HS-5 (cell line): ENCODE measurements at regions not wholly inside any gene's neighbourhood (a gene's known extent, or its start where the extent isn't known, plus 50 kb on each side); places are given as distances from the start of the nearest gene placed in this dataset.
"Not testable (repeated sequence)": the region's sequence is repeated elsewhere in the genome, so short reads cannot be mapped to it uniquely, and the experiment has no call there.

Experiments used
- DNase-seq: peaks from one replicate; pipeline ENCODE4 v3.0.0-alpha.2; 2012; ENCODE audit warnings: low read depth

DNA sequence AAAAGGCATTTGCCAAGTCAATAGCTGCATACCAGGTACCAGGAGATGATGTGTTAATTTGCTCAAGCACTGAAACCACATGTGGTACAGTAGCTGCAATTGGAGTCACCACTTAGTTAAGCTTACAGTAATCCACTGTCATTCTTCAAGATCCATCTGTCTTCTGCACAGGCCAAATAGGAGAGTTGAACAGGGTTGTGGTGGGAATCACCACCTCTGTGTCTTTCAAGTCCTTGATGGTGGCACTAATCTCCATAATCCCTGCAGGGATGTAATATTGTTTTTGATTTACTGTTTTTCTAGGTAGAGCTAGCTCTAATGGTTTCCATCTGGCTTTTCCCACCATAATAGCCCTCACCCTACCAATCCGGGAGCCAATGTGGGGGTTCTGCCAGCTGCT, 91.9 kb downstream of the FCRL5 start:
- DNase-seq = no peak

DNA sequence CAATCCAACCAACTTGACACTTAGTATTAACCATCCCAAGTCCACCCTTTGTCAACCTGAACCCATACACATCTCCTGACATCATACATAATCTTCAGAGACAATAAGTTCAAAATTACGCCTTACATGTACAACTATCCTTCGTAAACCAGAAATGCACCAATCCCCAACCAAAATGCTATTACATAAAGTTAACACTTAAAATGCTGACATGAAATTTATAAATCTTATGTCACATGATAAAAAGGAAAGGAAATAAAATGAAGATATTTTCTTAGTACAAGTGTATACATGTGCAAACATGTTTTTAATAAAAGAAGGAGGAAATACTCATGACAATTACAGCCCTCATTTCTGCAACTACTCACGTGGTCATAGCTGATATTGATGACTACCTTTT, 95.0 kb downstream of the FCRL5 start:
- no peak for DNase-seq

DNA sequence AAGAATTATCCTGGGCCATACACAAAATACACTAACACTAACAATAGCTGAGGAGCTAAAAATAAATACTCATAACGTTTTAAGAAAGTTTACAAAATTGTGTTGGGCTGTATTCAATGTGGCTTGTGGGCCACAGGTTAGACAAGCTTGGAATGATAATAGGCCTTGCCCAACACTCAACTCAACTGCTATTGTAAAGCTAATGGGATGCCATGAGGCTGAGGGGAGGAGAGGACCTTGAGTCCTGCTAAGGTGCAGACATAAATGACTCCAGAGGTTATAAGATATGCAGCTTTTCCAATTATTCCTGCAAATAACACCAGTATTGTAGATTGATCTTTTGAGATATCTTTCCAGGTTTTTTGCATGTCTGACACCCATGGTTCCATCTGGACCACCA, 97.0 kb downstream of the FCRL5 start:
- DNase-seq = no peak

DNA sequence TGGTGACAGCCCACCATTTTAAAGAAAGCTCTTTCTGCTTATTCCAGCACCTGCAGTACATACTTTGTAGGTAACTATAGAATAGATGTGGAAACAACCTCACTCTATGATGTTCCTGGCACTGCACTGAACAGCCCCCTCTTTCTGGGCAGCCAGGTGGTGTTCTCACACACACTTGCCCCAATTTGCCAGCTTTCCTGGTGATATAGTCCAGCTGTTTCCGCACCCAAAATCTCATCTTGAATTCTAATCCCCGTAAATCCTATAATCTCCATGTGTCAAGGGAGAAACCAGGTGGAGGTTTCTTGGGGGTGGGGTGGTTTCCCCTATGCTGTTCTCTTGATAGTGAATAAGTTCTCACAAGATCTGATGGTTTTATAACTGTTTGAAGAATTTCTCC, 102.2 kb downstream of the FCRL5 start:
- no peak for DNase-seq

DNA sequence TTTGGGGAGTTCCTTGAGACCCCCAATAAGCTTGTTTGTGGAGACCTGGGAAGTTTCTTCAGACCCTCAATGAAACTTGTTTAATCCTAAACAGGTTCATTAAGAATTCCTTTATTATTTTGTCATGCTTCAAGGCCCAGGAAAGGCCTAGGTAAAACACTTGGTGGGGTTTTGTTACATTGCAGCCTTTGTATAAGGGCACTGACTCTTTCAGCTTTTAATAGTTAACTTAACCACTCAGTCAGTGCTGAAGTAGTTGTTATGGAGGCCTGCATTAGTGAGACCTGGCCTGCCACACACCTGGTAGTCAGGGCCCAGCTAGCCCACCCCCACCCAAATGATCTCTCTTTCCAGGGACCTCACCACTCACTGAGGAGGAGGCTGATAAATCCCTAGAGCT, 103.7 kb downstream of the FCRL5 start:
- DNase-seq = no peak

DNA sequence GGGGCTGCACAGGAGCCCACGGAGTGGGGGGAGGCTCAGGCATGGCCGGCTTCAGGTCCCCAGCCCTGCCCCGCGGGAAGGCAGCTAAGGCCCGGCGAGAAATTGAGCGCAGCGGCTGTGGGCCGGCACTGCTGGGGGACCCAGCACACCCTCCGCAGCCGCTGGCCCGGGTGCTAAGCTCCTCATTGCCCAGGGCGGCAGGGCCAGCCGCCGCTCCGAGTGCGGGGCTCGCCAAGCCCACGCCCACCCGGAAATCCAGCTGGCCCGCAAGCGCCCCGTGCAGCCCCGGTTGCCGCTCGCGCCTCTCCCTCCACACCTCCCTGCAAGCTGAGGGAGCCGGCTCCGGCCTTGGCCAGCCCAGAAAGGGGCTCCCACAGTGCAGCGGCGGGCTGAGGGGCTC, 106.0 kb downstream of the FCRL5 start:
- not testable (repeated sequence) for DNase-seq

DNA sequence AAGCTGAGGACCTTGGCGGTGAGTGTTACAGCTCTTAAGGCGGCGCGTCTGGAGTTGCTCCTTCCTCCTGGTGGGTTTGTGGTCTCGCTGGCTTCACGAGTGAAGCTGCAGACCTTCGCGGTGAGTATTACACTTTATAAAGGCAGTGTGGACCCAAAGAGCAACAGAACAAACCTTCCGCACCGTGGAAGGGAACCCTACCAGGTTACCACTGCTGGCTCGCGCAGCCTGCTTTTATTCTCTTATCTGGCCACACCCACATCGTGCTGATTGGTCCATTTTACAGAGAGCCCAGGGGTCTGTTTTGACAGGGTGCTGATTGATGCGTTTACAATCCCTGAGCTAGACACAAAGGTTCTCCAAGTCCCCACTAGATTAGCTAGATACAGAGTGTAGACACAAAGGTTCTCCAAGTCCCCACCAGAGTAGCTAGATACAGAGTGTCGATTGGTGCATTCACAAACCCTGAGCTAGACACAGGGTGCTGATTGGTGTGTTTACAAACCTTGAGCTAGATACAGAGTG, 106.6 kb downstream of the FCRL5 start:
- not testable (repeated sequence) for DNase-seq

DNA sequence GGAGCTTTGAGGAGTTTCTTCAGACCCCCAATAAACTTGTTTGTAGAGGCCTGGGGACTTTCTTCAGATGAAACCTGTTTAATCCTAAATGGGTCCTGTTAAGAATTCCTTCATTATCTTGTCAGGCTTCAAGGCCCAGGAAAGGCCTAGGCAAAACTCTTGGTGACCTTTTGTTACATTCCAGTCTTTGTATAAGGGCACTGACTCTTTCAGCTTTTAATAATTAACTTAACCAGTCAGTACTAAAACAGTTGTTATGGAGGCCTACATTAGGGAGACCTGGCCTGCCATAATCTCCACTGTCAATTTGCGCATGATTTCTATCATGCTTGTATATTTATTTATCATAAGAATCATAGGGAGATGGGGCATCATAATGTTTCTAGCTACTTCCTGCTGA, 110.2 kb downstream of the FCRL5 start:
- no peak for DNase-seq

DNA sequence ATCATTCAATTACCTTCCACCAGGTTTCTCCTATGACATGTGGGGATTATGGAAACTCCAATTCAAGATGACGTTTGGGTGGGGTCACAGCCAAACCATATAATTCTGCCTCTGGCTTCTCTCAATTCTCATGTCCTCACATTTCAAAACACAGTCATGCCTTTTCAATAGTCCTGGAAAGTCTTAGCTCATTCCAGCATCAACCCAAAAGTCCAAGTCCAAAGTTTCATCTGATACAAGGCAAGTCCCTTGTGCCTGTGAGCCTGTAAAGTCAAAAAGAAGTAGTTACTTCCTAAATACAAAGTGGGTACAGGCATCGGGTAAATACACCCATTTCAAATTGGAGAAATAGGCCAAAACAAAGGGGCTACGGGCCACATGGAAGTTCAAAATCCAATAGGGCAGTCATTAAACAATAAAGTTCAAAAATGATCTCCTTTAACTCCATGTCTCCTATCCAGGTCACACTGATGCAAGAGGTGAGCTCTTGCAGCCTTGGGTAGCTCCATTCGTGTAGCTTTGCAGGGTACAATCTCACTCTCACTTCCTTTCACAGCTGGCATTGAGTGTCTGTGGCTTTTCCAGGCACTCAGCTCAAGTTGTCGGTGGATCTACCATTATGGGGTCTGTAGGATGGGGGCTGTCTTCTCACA, 112.9 kb downstream of the FCRL5 start:
- no peak for DNase-seq

DNA sequence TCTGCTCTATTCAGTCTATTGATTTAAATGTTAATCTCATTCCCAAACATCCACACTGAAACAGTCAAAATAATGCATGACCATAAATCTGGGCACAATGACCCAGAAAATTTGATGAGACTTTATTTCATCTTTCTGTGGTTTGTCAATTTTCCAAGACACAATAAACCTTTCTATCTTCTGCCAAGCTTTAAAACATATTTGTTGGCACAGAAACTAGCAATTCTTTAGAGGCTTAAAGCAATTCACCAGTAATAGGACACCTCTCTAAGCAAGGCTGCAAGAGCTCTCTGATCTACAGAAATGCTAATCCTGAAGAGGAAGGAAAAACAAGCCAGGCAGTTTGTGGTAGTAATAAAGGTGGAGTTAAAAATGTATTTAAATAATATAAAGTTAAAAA, 113.7 kb downstream of the FCRL5 start:
- no peak for DNase-seq

DNA sequence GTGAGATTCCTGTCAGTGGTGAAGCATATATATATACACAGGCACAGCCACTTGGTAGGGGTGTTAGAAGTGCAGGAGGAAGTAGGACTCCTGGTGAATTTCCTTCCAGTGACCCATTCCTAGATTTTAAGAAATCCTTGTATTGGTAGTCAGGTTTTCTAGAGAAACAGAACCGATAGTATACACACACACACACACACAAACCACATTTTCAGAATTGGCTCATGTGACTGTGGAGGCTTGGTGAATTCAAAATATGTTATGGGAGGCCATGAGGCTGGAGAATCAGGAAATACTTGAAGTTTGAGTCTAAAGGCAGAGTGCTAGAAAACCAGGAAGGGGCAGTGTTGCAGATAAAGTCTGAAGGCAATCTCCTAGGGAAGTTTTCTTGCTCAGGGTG, 114.2 kb downstream of the FCRL5 start:
- no peak for DNase-seq

DNA sequence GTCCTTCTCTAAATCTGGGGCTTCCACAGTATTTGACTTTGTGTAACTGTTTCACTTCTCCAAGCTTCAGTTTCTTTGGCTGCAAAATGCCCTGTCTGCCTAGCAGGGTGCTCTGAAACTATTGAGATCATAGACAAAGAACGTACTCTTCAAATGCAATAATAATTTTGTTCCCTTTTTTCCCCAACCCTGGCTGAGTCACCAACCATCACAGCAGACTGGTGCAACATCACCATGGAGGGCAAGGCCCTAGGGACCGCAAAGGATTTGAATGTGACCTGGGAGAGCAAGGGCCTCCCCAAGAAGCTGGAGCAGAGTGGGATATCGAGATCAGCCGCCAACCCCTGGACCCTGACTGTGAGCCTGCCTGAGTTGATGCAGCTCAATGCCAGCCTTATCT, 115.0 kb downstream of the FCRL5 start:
- no peak for DNase-seq

DNA sequence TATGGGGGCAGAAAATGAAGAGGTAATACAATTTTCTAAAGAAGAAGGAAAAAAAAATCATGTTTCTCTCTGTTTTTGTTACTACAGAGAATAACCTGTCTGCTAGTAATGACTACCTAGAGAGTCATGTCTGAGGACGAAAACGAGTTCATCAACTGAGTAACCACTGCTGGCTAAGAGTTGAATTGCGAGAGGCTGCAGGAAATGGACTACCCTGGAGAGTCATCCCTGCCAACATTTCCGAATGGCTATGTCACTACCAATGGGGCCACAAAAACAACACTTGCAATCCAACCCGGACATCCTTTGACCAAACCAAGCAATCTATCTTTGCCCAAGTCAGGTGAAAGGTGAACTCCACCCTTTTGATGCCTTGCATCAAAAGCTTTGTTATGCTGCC, 120.6 kb downstream of the FCRL5 start:
- DNase-seq = peak; percentile 34

DNA sequence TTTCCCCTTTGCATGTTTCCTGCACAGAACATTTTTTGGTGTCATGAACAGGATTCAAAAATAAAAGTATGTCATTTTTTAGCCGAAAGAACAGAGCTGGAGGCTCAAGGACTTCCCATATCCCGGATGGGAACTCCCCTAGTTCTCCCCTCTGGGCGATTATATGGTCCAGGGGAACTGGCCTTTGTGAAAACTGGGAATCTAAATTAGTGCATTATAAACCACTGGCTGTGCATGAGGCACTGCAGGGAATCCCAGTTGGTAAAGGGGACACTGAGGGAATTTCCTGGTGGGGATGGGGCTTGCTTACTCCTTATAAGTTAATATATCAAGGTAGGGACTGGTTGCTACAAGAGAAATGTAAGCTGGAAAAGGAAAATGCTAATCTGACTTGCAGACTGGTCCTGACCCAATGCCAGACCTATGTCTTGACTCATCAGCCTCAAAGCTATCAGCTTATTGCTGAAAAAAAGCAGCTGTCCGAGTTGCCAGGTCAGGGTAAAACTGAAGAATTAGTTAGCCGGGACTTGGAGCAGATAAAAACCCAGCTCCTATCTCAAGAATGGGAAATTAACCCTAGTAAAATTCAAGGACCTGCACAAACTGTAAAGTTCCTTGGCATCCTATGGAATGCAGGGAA, 122.6 kb downstream of the FCRL5 start:
- DNase-seq = no peak

DNA sequence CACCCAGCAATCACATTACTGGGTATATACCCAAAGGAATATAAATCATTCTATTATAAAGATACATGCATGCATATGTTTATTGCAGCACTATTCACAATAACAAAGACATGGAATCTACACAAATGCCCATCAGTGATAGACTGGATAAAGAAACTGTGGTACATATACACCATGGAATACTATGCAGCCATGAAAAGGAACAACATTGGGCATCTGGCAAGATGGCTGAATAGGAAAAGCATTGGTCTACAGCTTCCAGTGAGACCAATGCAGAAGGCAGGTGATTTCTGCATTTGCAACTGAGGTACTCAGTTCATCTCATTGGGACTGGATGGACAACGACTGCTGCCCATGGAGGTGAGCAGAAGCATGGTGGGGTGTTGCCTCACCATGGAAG, 128.6 kb downstream of the FCRL5 start:
- not testable (repeated sequence) for DNase-seq

DNA sequence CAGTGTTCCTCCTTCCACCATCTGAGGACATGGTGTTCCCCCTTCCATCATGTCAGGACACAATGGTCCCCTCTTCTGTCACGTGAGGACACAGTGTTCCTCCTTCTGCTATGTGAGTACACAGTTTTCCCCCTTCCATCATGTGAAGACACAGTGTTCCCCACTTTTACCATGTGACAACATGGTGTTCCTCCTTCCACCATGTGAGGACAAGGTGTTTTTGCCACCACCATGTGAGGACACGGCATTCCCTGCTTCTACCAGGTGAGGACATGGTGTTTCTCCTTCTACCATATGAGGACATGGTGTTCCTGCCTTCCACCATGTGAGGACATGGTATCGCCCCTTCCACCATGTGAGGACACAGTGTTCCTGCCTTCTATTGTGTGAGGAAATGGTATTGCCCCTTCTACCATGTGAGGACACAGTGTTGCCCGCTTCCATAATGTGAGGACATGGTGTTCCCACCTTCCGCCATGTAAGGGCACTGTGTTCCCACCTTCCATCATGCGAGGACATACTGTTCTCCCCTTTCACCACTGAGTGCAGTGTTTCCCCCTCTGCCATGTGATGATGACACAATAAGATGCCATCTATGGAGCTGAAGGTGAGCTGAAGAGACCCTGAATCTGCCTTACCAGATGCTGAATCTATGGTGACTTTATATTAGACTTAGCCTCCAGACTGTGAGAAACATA, 132.3 kb downstream of the FCRL5 start:
- no peak for DNase-seq

DNA sequence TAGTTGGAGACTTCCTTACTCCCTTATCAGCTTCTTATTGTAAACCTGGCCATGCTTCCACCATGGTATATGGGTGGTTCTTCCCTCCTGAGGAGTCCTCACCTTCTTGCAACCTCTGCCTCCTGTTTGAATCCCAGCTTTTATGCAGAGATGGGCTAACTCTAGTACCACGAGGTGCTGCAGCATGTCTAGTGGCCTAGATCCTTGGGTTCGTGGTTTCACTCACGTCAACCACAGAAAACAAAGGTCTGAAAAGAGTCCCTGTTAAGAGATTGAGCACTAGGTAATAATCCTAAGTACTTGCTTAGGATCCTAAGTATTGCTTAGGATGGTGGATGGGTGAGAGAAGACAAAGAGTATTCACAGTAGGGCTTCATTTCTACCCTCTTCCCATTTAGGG, 133.7 kb downstream of the FCRL5 start:
- no peak for DNase-seq

DNA sequence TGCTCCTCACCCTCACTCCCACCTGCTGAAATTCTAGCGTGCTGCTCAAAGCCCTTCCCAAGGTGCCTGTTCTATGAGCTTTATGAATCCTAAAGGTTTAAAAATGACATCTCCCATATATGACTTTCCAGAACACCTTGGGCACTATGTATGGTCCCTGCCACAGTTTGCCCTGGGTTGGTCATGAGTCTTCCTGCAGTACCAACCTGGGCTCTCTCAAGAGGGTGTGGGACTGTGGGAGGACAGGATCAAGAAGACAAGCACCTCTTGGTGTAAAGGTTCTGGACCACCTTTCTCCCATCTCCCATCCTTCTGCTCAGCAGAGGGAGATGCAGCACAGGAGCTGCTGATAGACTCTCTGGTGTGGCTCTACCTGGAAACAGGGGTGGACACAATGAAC, 134.1 kb downstream of the FCRL5 start:
- no peak for DNase-seq

DNA sequence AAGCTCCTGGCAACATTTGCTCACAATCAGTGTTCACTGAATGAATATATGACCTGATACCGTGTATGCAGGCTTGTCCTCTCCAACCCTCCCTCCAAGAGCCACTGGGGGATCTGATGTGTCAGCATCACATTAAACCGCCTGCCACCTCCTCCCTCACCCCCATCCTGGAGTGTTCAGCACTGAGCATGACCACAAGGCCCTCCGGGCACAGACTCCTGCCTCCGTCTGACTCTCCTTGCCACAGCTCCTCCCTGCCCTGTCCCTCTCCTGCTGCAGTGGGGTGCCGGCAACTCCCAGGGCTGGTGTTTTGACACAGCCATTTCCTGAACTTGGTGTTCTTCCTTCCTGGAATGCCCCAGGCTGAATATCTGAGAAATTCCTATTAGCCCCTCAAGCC, 136.7 kb downstream of the FCRL5 start:
- no peak for DNase-seq

DNA sequence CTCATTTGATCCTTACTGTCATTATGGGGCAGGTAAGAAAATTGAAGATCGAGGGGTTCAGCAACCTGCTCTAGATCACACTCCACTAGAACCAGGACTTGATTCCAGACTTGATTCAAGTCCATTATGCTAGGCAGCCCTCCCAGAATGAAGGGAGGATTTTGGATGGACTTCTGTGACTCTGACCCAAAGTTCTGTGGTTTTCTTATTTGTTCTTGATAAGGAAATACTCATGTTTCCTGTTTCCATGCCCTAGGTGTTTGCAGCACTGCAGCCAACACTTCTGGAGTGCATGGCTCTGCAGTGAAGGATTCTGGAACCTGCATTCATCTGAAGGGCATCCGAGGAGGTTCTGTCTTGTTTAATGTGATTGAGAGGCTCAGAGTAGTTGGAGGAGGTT, 140.0 kb downstream of the FCRL5 start:
- no peak for DNase-seq

DNA sequence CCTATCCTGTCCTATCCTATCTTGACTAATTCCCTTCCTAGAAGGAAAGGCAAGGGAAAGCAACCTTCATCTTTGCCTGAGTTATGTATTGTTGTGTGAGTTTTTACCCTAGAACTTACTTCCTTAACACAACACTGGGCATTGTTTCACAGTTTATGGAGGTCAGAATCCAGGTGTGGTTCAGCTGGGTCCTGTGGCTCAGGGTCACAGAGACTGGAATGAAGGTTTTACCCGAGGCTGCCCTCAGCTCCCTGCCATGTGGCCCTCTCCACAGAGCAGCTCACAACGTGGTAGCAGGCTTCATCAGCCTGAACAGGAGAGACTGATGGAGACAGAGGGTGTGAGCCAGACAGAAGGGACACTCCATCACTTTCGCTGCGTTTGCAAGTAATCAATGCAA, 140.5 kb downstream of the FCRL5 start:
- no peak for DNase-seq

DNA sequence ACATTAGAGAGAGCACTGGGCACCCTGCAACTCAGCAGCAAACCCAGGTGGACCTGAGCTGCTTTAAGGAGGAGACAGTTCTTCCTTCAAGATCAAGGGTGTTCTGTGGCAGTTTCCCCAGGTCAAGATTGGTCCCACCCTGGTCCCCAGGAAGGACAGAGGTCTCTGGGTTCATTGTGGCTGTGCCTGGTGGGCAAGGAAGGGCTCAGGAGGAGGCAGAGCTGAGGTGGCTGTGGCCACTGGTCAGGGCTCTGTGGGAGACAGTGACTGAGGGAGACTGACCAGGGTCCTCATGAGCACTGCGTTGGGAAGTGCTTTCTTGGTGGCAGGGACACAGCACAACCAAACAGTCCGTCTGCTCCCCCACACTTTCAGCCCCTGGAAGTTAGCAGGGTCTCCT, 141.3 kb downstream of the FCRL5 start:
- DNase-seq = no peak

DNA sequence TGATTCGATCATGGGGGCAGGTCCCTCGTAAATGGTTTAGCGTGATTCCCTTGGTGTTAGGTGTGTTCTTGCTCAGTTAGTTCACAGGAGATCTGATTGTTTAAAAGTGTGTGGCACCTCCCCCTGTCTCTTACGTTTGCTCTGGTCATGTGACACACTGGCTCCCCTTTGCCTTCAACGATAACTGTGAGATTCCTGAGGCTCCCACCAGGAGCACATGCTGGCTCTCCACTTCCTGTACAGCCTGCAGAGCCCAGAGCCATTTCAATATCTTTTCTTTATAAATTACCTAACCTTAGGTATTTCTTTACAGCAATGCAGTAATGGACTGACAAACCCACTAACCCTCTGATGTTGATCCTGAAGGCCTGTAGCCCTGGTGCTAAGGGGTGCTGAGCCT, 141.9 kb downstream of the FCRL5 start:
- no peak for DNase-seq
